ENCODE measurements at regions not wholly inside any gene's neighbourhood (a gene's known extent, or its start where the extent isn't known, plus 50 kb on each side); places are given as distances from the start of the nearest gene placed in this dataset.

DNA sequence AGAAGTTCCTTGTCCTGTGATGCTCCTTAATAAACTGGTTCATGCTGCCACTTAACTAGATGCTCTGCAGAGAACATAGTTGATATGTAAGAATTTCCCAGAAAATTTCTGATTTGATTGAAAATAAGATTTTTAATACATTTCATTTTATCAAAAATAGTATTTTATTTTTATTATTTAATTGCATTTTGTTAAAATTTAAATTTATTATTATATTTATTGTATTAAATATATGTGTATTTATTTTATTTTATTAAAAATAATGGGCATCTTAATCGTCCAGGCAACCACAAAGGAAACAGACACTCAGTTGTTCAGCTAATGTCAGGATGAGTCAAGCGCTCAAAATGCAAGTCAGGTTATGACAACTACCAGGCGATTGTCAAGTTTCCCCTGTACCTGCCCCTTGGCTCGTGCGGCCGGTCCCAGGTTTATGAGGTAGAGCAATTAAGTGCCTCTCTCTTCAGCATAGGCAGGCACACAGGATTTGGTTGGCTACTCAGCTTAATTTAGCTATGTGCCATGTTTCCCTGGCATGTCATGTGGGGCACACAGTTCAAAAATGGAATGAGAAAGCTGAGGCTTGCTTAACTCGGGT lies 361.2 kb downstream of the RND3 start:
- TF ChIP-seq, protein P1, sequence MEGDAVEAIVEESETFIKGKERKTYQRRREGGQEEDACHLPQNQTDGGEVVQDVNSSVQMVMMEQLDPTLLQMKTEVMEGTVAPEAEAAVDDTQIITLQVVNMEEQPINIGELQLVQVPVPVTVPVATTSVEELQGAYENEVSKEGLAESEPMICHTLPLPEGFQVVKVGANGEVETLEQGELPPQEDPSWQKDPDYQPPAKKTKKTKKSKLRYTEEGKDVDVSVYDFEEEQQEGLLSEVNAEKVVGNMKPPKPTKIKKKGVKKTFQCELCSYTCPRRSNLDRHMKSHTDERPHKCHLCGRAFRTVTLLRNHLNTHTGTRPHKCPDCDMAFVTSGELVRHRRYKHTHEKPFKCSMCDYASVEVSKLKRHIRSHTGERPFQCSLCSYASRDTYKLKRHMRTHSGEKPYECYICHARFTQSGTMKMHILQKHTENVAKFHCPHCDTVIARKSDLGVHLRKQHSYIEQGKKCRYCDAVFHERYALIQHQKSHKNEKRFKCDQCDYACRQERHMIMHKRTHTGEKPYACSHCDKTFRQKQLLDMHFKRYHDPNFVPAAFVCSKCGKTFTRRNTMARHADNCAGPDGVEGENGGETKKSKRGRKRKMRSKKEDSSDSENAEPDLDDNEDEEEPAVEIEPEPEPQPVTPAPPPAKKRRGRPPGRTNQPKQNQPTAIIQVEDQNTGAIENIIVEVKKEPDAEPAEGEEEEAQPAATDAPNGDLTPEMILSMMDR (IDR thresholded peaks at IDR 0.05; ENCODE audit: low read length, missing control alignments) = no peak
- no peak overlapping the region for H3K4me3 ChIP-seq (replicated peaks; ENCODE audit: low read depth, low read length)
- DNase-seq (ENCODE audit: low read depth) = no peak

DNA sequence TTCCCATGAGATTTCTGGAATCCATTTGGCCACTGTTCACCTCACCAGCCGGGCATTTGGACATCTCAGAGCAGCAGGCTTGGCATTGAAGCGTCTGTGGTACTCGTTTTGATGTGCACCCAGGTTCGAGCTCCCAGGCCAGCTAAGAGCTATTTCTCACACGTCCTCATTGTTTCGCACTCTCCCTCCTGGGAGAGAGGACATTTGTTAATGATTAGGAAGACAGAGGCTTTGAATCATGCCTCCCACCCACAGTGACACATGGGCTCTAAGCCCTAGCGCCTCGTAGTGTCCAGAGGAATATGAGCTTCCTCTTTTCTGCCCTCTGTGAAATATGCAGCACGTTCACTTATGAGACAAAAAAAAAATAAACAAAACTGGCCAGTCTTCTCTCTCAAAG lies 361.8 kb downstream of the RND3 start:
- no peak overlapping the region for H3K4me3 ChIP-seq (replicated peaks; ENCODE audit: low read depth, low read length)
- DNase-seq (ENCODE audit: low read depth) = peak; percentile 44
- TF ChIP-seq, protein P1 (IDR thresholded peaks at IDR 0.05; ENCODE audit: low read length, missing control alignments) = peak; percentile 19

DNA sequence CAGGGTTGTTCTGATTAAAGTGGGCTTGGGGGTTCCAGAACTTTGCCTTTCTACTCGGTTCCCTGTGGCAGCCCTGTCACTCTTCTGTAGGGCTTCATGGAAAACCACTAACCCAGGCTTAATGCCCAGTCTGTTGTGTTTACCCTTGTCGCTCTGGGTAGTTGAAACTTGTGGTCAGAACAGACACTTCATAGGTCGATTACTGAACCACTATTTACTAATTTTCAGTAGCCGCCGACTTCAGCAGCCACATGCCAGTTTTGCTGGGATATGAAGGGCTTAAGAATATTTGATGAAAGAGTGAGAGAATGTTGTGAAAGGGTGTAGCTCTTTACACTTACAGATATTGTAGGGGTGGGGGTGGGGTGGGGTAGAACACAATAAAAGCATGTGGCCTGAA lies 362.3 kb downstream of the RND3 start:
- TF ChIP-seq, protein P1 (IDR thresholded peaks at IDR 0.05; ENCODE audit: low read length, missing control alignments) = no peak
- DNase-seq (ENCODE audit: low read depth) = no peak
- no peak overlapping the region for H3K4me3 ChIP-seq (replicated peaks; ENCODE audit: low read depth, low read length)

DNA sequence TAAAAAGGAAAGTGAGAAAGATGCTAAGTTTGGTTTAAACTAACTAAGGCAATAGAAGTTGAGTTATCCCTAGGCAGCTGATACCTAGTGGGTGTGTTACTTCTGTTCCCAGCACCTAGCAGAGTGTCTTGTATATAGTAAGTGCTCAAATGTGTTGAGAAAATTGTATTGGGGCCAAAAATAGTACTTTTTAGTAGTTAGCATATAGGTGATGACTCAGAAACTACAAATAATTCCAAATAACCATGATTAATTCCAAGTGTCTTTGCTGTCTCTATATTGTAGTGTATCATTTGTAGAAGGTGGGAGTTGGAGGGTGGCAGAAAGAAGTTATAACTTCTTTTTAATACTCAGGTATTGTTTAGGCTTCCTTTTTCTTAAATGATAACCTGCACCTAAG lies 362.7 kb downstream of the RND3 start:
- no peak for DNase-seq (ENCODE audit: low read depth)
- TF ChIP-seq, protein P1 (IDR thresholded peaks at IDR 0.05; ENCODE audit: low read length, missing control alignments) = no peak
- H3K4me3 ChIP-seq (replicated peaks; ENCODE audit: low read depth, low read length) = no peak overlapping the region

DNA sequence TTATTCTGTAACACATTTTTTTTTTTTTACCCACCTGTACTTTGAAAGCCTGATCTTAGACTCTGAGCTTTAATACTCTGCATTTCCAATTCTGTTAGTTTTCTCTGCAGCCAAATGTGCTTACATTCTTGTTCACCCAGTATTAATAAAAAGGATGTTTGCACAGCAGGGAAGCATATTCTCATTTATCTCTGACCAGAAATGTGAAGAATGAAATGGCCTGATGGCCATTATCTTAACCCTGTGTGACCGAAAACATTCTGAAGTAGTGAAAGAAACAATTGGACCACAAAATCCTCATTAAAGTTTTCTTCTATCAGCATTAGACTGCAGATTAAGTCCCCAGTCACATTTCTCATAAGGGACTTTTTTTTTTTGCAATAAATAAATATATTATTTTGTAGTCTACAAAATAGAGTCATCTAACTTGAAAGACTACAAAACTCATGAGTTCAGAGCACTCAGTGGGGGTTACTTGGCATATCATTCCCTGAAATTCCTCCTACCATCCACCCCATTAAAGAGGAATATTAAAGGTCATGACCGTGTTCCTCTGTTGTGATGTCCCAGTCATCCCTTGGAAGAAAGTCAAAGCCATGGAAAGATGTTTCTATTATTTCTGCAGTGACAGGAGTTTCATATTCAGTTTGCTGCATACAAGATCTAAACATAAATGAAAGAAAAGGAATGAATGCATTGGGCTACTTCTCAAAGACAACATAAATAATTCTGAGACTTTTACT lies 364.4 kb downstream of the RND3 start:
- TF ChIP-seq, protein P1 (IDR thresholded peaks at IDR 0.05; ENCODE audit: low read length, missing control alignments) = no peak
- H3K4me3 ChIP-seq (replicated peaks; ENCODE audit: low read depth, low read length) = no peak overlapping the region
- no peak for DNase-seq (ENCODE audit: low read depth)

DNA sequence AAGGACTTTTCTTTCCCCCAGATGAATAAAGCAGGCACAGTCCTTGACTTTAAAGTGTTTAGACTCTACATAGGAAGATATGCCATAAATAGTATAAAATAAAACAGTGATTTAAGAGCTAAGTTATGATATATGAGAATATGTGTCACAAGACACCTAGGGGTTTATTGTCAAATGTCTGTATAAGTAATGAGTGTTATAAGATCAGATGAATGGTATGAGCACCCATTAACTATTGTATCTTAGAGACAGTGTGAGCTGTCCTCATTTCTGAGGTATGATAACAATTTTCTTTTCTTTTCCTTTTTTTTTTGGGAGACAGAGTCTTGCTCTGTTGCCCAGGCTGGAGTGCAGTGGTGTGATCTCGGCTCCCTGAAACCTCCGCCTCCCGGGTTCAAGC lies 365.3 kb downstream of the RND3 start:
- TF ChIP-seq, protein P1 (IDR thresholded peaks at IDR 0.05; ENCODE audit: low read length, missing control alignments) = no peak
- no peak overlapping the region for H3K4me3 ChIP-seq (replicated peaks; ENCODE audit: low read depth, low read length)

More for the DNA sequence above, 365.3 kb downstream of the RND3 start:
- no peak for DNase-seq (ENCODE audit: low read depth)
